HepG2 (cell line): ENCODE measurements at regions not wholly inside any gene's neighbourhood (a gene's known extent, or its start where the extent isn't known, plus 50 kb on each side); places are given as distances from the start of the nearest gene placed in this dataset.

Experiments used
- ATAC-seq: fragments of 200-7000 bp; cut with Tn5 transposase; 3 replicates; pipeline ENCODE4 v1.9.1; 2020; ENCODE audit warnings: mild to moderate bottlenecking, moderate library complexity
- BruUV-seq: library from RNA; stranded (reverse); fragments of 400-500 nt; replicated peaks from 2 replicates; lab custom pipeline; 2021; lab: Mats Ljungman, UMichigan
- CTCF ChIA-PET: fragments of 300-600 bp; formaldehyde crosslinking; extraction: SDS; loops from one replicate; lab custom pipeline; 2021; ENCODE audit warnings: low total read pairs, inconsistent platforms, low intra/inter-chr PET ratio; lab: Yijun Ruan, JAX
- POLR2A ChIA-PET: fragments of 350-600 bp; sonication (Branson Sonifier 250); formaldehyde crosslinking; loops from one replicate; lab custom pipeline; 2020; ENCODE audit warnings: antibody characterized with exemption, inconsistent platforms; lab: Yijun Ruan, JAX
- DNase-seq: peaks from one replicate; pipeline ENCODE4 v3.0.0-alpha.2; 2015; ENCODE audit warnings: low spot score
- FAIRE-seq: peaks from 3 replicates; lab custom pipeline; 2011; peaks lifted over from hg19 to GRCh38; lab: Jason Lieb, UNC
- H2AFZ ChIP-seq: one replicate; pipeline ENCODE4 v1.6.1; 2011; ENCODE audit warnings: low read length, inconsistent platforms
- H3K27ac ChIP-seq: fragments of 300-600 bp; 3 replicates; pipeline ENCODE4 v1.8.0; 2011; ENCODE audit warnings: mixed run types, mild to moderate bottlenecking, mixed read lengths, low read length, inconsistent platforms; ENCODE audit not compliant: insufficient read depth; ENCODE audit errors: extremely low read length
- H3K27me3 ChIP-seq, 2 experiments: fragments of 200-600 bp in 1 of 2; 2 replicates in 1 of 2; 3 replicates in 1 of 2; pipeline versions ENCODE4 v1.6.0 to v1.8.0; 2011; ENCODE audit warnings: low read length in 2 of 2, mild to moderate bottlenecking in 2 of 2, moderate library complexity in 2 of 2, inconsistent platforms in 1 of 2; ENCODE audit not compliant: insufficient read depth in 2 of 2, control insufficient read depth in 1 of 2
- H3K36me3 ChIP-seq, 2 experiments: fragments of 200-600 bp in 1 of 2; replicated peaks in 1 of 2; 2 replicates in 1 of 2; 3 replicates in 1 of 2; pipeline versions ENCODE4 v1.5.1 to v1.8.0; 2011; ENCODE audit warnings: low read length in 2 of 2, inconsistent platforms in 1 of 2; ENCODE audit not compliant: insufficient read depth in 2 of 2, control insufficient read depth in 1 of 2
- H3K4me1 ChIP-seq: 2 replicates; pipeline ENCODE4 v1.5.1; 2012; ENCODE audit warnings: low read length, inconsistent platforms; ENCODE audit not compliant: insufficient read depth
- H3K4me2 ChIP-seq: 2 replicates; pipeline ENCODE4 v1.6.0; 2011; ENCODE audit warnings: low read depth, low read length, inconsistent platforms
- H3K4me3 ChIP-seq, 3 experiments: fragments of 200-600 bp in 1 of 3; sonication (generic), shearing (Covaris generic) in 1 of 3; replicated peaks in 1 of 3; 2 replicates each; pipeline ENCODE4 v1.5.1; 2011 to 2016; ENCODE audit warnings: low read length in 3 of 3, inconsistent platforms in 2 of 3, low read depth in 2 of 3, mild to moderate bottlenecking in 2 of 3, control low read depth in 1 of 3, mixed read lengths in 1 of 3; ENCODE audit not compliant: insufficient read depth in 1 of 3
- H3K79me2 ChIP-seq: one replicate; pipeline ENCODE4 v1.6.1; 2011; ENCODE audit warnings: low read length, inconsistent platforms; ENCODE audit not compliant: insufficient read depth
- H3K9ac ChIP-seq: 2 replicates; pipeline ENCODE4 v1.6.0; 2011; ENCODE audit warnings: mild to moderate bottlenecking, low read depth, low read length, inconsistent platforms; ENCODE audit not compliant: insufficient read depth
- H3K9me3 ChIP-seq: 2 replicates; pipeline ENCODE4 v1.5.1; 2012; ENCODE audit warnings: mild to moderate bottlenecking, low read length
- H4K20me1 ChIP-seq: 2 replicates; pipeline ENCODE4 v1.6.0; 2011; ENCODE audit warnings: inconsistent platforms, mild to moderate bottlenecking, low read length, moderate library complexity; ENCODE audit not compliant: insufficient read depth
- ATF4 ChIP-seq, 2 experiments: fragments of 450-650 bp in 1 of 2; sonication (generic) in 1 of 2; formaldehyde crosslinking; IDR thresholded peaks; 2 replicates each; pipeline versions ENCODE4 v1.5.0 to v1.8.0; 2020 to 2022; ENCODE audit warnings: mild to moderate bottlenecking in 1 of 2, missing genetic modification reagents in 1 of 2
- FOSL2 ChIP-seq: sonication (generic); formaldehyde crosslinking; IDR thresholded peaks from 2 replicates; pipeline ENCODE4 v1.4.0; 2020; ENCODE audit warnings: missing genetic modification reagents
- ISX ChIP-seq: sonication (generic); formaldehyde crosslinking; conservative IDR thresholded peaks from 2 replicates; pipeline ENCODE4 v1.5.0; 2020; ENCODE audit warnings: missing genetic modification reagents
- RAD21 ChIP-seq: fragments of 450-650 bp; formaldehyde crosslinking; IDR thresholded peaks from 2 replicates; pipeline ENCODE4 v1.5.0; 2020; ENCODE audit warnings: mild to moderate bottlenecking
- SMAD3 ChIP-seq: sonication (generic); formaldehyde crosslinking; IDR thresholded peaks from 2 replicates; pipeline ENCODE4 v1.4.0; 2020; ENCODE audit warnings: missing genetic modification reagents
- SOX13 ChIP-seq, 3 experiments: fragments of 450-650 bp in 1 of 3; sonication (generic) in 1 of 3; formaldehyde crosslinking in 1 of 3; IDR thresholded peaks in 2 of 3; conservative IDR thresholded peaks in 1 of 3; 2 replicates each; pipeline versions ENCODE4 v1.5.0 to v1.6.1; 2016 to 2020; ENCODE audit warnings: antibody characterized with exemption in 1 of 3, mild to moderate bottlenecking in 1 of 3, missing compliant biosample characterization in 1 of 3, missing genetic modification reagents in 1 of 3, moderate library complexity in 1 of 3
- SOX5 ChIP-seq: IDR thresholded peaks from 2 replicates; pipeline ENCODE4 v1.6.1; 2016; ENCODE audit warnings: borderline replicate concordance
- ZNF280D ChIP-seq: sonication (generic); formaldehyde crosslinking; IDR thresholded peaks from 2 replicates; pipeline ENCODE4 v1.5.1; 2020; ENCODE audit warnings: mild to moderate bottlenecking, missing genetic modification reagents
- WGBS: methylation state at CpG from one replicate; pipeline ENCODE4 v1.1.6; 2017; ENCODE audit warnings: low lambda C conversion rate; 5-methylcytosine and 5-hydroxymethylcytosine counted together
- in situ Hi-C: cut with HindIII; loops from 2 replicates; pipeline ENCODE4 v1.10.0; 2017; ENCODE audit warnings: low pct_unique_long_range_greater_than_20kb; ENCODE audit not compliant: extremely low pct_ligation_motif_present
- intact Hi-C: fragments of 100-400 bp; cut with micrococcal nuclease; formaldehyde crosslinking; loops from one replicate; pipeline ENCODE4 v1.10.0; 2022; ENCODE audit not compliant: unreplicated experiment

- Histone ChIP-seq H3K36me3 (no peaks in the 10 kb centered on the region), H3K4me1 (no peaks in the 10 kb centered on the region), H3K4me2 (no peak overlapping the region), H3K27me3 (peaks cover 2 to 43% of the 10 kb centered on the region in 2 experiments), H3K9me3 (no peaks in the 10 kb centered on the region), H3K9ac (no peak overlapping the region), H3K79me2 (no peaks in the 10 kb centered on the region), H3K4me3 (no peak overlapping the region), H3K27ac (no peak overlapping the region), H4K20me1 (no peaks in the 10 kb centered on the region), H2AFZ (no peak overlapping the region)
- in situ Hi-C loops (no loop called here), intact Hi-C loops (no loop called here)
- ATAC-seq (no peak), FAIRE-seq (no peak), DNase-seq (peak; percentile 12)
- ChIA-PET POLR2A (no interaction called here), CTCF (no interaction called here)
- TF ChIP-seq SOX13 (IDR thresholded peaks at IDR 0.05): no peak
- 0 out of 4 replicates have a peak, but pooled peaks of 1 of the 2 experiments have one; percentile 34 for TF ChIP-seq SOX13 (CRISPR knock-in tag; conservative IDR thresholded peaks at IDR 0.05 in 1 of 2, IDR thresholded peaks at IDR 0.05 in 1 of 2)
- no peak for TF ChIP-seq ATF4 (CRISPR knock-in tag; IDR thresholded peaks at IDR 0.05)
- peak; percentile 44 for TF ChIP-seq FOSL2 (CRISPR knock-in tag)
- TF ChIP-seq SOX5 (CRISPR knock-in tag): peak; percentile 36; the same call in 1 of the 2 replicates
- 10% methylated on average over 3 of the region's 3 CpGs for WGBS
- no TSS peak for BruUV-seq
These were observed 252.5 kb downstream of the SIPA1L2 start for GRCh38 chr1:232377494-232377770.

- WGBS: 29% methylated on average over 12 of the region's 16 CpGs
- CTCF ChIA-PET: no interaction called here
- no peak overlapping the region for H3K4me3 ChIP-seq
These were observed 253.1 kb downstream of the SIPA1L2 start for GRCh38 chr1:232376632-232377493.

More at GRCh38 chr1:232376632-232377493, 253.1 kb downstream of the SIPA1L2 start:
- ATAC-seq (no peak), FAIRE-seq (no peak), DNase-seq (no peak)
- POLR2A ChIA-PET: no interaction called here
- Histone ChIP-seq H3K36me3 (no peaks in the 10 kb centered on the region), H3K9ac (no peak overlapping the region), H3K4me2 (no peak overlapping the region), H3K4me1 (no peaks in the 10 kb centered on the region), H3K9me3 (no peaks in the 10 kb centered on the region), H2AFZ (no peak overlapping the region), H3K27ac (no peak overlapping the region), H3K79me2 (no peaks in the 10 kb centered on the region), H3K27me3 (peaks cover 2 to 43% of the 10 kb centered on the region in 2 experiments), H4K20me1 (no peaks in the 10 kb centered on the region)
- TF ChIP-seq ISX (no peak), RAD21 (CRISPR knock-in tag) (no peak), SMAD3 (CRISPR knock-in tag) (no peak), ZNF280D (no peak)
- no TSS peak for BruUV-seq
- intact Hi-C loops (no loop called here), in situ Hi-C loops (no loop called here)
